ENCODE measurements at regions not wholly inside any gene's neighbourhood (a gene's known extent, or its start where the extent isn't known, plus 50 kb on each side); places are given as distances from the start of the nearest gene placed in this dataset.

GRCh38 chrX:149398027-149398426 lies 107.1 kb downstream of the IDS start:
- TF ChIP-seq, protein P1, sequence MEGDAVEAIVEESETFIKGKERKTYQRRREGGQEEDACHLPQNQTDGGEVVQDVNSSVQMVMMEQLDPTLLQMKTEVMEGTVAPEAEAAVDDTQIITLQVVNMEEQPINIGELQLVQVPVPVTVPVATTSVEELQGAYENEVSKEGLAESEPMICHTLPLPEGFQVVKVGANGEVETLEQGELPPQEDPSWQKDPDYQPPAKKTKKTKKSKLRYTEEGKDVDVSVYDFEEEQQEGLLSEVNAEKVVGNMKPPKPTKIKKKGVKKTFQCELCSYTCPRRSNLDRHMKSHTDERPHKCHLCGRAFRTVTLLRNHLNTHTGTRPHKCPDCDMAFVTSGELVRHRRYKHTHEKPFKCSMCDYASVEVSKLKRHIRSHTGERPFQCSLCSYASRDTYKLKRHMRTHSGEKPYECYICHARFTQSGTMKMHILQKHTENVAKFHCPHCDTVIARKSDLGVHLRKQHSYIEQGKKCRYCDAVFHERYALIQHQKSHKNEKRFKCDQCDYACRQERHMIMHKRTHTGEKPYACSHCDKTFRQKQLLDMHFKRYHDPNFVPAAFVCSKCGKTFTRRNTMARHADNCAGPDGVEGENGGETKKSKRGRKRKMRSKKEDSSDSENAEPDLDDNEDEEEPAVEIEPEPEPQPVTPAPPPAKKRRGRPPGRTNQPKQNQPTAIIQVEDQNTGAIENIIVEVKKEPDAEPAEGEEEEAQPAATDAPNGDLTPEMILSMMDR (IDR thresholded peaks at IDR 0.05 in 4 of 5, conservative IDR thresholded peaks at IDR 0.05 in 1 of 5) = no peak
- no peak for TF ChIP-seq POLR2A (IDR thresholded peaks at IDR 0.05)

All from gastrocnemius medialis (tissue), 4 donors.